ENCODE measurements at regions not wholly inside any gene's neighbourhood (a gene's known extent, or its start where the extent isn't known, plus 50 kb on each side); places are given as distances from the start of the nearest gene placed in this dataset.
"Not testable (repeated sequence)": the region's sequence is repeated elsewhere in the genome, so short reads cannot be mapped to it uniquely, and the experiment has no call there.

DNA sequence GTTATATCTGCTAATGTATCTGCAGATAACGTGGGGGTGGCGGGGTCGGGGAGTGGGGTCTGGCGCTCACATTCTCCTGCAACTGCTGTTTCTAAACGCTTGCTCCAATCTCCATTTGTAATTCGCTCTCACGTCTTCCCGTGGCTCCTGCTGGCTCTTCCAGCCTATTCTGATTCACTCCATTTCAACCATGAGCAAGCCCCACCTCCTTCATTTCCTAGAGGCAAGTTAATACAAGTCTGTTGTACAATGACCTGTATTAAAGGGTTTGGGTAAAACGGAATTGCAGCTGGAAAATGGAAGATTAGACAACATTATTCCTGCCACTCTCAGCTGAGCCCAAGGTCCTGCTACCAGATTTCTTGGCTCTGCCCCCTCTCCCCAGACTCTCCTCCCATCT, 132.3 kb downstream of the CSNK2A3 start:
- DNase-seq (ENCODE audit: low read depth in 1 of 2, low spot score in 1 of 2): no peak

DNA sequence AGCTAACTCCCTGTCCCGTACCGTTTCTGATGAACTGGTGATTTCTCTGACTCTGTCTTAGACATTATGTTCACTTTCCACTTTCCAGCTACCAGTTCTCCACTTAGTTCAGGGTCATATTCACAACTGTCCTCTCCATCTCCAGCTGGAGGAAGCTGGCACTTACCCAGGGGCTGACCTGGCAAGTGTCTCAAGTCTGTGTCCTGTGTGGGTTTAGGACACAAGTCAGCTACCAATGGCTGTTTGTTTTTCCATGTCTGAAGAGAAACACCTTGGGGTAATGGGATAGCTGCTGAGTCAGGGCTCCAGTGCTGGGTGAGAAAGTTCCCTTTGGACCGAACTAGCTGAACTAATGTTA, 134.4 kb downstream of the CSNK2A3 start:
- DNase-seq (ENCODE audit: low read depth in 1 of 2, low spot score in 1 of 2): no peak

DNA sequence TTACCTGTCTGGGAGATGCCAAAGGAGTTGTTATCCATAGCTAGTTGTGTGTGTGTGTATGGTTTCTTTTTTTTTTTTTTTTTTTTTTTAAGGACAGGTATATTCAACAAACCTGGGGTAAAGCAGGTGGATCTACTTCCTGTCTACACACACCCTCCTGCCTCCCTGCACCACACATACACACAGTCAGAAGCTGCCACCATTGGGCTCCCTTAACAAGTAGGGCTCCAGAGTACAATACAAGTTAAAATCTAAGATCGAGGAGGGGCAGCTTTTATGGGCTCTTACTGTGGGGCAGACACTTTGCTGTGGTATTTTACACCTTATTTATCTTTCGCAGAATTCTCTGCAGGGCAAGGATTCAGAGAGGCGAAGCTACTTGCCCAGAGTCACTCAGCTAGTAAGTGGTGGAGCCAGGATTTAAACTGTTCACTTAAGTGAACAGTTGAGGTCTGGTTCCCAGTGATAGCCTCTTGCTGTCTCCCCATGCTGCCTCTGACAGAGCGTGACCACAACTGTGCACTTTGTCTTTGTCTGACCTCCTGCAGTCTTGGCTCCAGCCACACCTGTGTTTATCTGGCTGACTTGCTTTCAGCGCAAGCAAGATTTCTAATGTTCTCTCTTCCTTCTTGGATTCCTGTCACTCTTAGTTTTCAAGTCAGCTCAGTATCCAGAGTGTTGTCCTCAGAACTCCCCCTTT, 135.0 kb downstream of the CSNK2A3 start:
- no peak for DNase-seq (ENCODE audit: low read depth in 1 of 2, low spot score in 1 of 2)

- no peak for DNase-seq (ENCODE audit: low read depth in 1 of 2, low spot score in 1 of 2)
Measured at GRCh38 chr11:11217289-11217928, 135.6 kb downstream of the CSNK2A3 start.

- no peak for DNase-seq (ENCODE audit: low read depth in 1 of 2, low spot score in 1 of 2)
Measured at GRCh38 chr11:11215944-11216343, 137.1 kb downstream of the CSNK2A3 start.

DNA sequence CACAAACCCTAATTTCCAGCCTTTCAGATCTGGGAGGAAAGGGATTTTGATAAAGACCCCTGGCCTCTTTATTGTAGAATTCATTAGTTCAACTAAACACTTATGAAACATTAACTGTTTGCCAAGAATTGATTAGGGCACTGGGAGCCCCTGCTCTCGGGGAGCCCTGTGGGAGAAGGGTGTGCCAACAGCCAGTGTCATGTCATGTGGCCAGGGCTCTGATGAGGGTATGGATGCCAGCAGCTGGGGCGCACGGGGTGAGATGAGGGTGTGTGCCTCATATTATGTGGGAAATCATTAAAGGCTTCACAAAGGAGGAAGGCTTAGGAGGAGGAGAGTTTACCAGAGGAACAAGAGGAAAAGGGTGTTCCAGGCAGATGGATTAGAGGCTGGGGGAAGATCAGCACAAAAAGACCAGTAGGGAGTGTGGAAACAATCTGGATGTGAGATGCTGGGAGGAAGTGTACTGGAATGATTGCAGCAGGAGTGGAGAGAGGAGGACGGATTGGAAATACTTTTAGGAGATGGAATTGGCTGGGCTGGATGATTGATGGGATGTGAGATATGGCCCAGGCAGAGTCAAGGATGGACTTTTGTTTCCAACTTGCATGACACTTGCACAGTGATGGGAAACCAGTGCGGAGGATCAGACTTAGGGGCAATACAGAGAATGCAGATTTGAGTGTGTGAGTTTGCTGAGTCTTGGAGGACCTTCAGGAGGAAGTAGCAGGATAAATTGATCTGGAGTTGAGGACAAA, 137.8 kb downstream of the CSNK2A3 start:
- DNase-seq (ENCODE audit: low read depth in 1 of 2, low spot score in 1 of 2): no peak

DNA sequence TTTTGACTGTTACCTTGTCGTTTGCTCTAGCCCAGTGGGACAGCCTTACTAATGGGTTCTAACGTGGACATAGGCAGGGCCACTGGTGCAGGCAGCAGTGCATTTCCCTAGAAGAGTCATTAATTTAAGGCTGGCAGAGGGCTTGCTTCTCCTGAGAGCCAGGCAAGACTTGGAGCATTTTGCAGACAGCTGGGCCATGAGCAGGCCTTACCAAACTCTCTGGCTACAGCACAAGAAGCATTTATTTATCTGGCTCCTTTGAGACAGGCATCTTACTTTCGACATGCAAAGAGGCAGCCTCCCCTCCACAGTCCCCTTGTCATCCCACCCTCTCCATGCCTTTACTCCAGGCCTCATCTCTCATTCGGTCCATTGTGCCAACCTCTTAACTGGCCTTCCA, 139.9 kb downstream of the CSNK2A3 start:
- DNase-seq (ENCODE audit: low read depth in 1 of 2, low spot score in 1 of 2): no peak

GRCh38 chr11:11211888-11212287, 141.2 kb downstream of the CSNK2A3 start:
- no peak for DNase-seq (ENCODE audit: low read depth in 1 of 2, low spot score in 1 of 2)

DNA sequence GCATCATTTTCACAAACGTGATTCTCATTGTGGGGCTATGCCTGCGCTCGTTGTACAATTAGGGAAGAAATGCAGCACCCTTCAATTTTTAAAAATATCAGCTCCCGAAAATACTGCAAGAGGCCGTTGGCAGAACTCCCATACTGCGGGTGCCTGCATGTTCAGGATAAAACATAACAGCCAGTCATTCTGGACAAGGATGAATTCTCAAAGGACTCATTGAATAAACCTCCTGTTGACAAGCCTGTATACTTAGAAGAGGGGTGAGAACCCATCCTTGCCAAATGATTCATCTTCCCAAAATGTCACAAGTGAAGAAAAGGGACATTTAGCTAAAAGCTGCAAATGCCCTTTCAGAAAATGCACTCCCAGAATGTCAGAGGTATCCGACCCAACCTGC, 141.9 kb downstream of the CSNK2A3 start:
- no peak for DNase-seq (ENCODE audit: low read depth in 1 of 2, low spot score in 1 of 2)

DNA sequence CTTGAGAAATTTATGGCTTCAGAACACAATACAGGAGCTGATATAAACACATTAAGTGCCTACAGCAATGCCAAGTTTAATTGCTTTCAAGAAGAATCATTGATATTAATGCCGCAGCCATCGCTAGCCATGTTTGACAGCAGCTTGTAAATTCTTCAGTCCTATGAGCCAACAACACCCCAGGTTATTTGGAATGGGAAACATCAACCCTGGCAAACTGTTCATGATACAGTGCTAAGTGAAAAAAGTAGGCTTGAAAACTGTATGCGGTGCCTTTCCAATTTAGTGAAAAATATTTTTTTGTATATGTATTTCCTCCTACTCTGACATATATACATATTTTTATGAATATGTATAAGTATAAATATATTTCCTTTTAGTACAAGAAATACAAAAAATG, 142.6 kb downstream of the CSNK2A3 start:
- DNase-seq (ENCODE audit: low read depth in 1 of 2, low spot score in 1 of 2): no peak

- no peak for DNase-seq (ENCODE audit: low read depth in 1 of 2, low spot score in 1 of 2)
Measured at GRCh38 chr11:11209967-11210366, 143.1 kb downstream of the CSNK2A3 start.

DNA sequence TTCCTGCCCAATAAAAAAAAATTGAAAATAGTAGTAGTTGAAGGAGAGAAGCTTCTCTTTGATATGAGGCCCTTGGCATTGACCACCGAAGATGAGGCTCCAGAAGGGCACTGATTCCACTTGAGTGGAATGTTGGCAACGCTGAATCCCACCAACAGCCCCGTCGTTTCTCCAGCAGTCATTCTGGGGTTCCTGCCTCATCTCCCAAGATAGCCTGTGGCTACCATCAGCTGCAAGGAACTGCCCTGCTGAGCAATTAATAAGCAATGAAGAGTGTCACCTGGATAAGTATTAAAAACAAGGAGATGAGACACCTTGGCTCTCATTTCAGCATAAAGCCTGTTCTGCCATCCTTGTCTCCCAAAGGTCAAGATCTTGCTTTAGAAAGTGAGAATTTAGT, 144.1 kb downstream of the CSNK2A3 start:
- DNase-seq (ENCODE audit: low read depth in 1 of 2, low spot score in 1 of 2): no peak

DNA sequence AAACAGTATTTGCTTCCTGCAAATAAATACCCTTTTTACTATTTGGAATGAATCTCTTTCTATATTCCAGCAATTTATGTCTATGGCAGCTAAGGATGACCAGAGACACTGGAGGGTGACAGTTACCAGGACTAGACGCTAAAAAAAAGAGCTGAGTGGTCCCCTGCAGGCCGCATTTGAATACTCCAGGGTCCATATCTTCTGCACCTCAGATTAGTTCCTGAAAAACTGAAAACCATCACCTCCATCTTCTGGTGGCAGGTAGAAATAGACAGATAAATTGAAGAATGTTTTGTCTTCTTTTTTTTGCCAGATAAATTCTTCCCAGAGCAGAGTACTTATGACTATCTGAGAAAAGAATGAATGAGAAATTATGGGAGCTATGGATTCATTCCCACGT, 145.6 kb downstream of the CSNK2A3 start:
- DNase-seq (ENCODE audit: low read depth in 1 of 2, low spot score in 1 of 2): no peak

- DNase-seq (ENCODE audit: low read depth in 1 of 2, low spot score in 1 of 2): no peak
Measured at GRCh38 chr11:11206484-11206883, 146.6 kb downstream of the CSNK2A3 start.

DNA sequence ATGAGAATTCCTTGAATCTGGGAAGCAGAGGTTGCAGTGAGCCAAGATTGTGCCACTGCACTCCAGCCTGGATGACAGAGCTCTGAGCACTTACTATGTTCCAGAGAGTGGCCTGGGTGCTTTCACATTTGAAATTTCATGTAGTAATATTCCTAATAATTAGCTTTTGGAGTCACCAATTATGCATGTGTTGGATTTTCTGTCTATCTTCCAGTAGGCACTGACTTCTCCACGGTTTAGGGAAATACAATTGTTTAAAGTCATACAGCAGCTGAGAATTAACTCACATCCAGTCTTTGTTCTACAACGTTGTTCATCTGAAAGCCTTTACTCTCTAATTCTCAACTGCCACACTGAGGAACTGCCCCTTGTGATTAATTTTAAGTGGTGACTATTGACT, 150.2 kb downstream of the CSNK2A3 start:
- no peak for DNase-seq (ENCODE audit: low read depth in 1 of 2, low spot score in 1 of 2)

DNA sequence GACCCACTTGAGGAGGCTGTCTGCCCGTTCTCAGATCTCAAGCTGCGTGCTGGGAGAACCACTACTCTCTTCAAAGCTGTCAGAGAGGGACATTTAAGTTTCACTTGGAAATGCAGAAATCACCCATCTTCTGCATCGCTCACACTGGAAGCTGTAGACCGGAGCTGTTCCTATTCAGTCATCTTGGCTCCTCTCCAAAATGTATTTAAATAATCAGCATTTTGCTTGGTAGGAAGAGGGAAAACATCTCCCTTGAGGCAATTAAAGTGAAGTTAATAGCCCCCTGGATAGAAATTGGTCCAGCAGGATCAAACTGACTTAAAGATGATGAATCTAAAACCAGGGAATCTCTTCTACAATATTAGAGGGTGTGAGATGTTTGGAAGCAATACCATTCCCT, 151.7 kb downstream of the CSNK2A3 start:
- not testable (repeated sequence) for DNase-seq (ENCODE audit: low read depth in 1 of 2, low spot score in 1 of 2)

GRCh38 chr11:11192541-11192940, 160.5 kb downstream of the CSNK2A3 start:
- no peak for DNase-seq (ENCODE audit: low read depth in 1 of 2, low spot score in 1 of 2)

DNA sequence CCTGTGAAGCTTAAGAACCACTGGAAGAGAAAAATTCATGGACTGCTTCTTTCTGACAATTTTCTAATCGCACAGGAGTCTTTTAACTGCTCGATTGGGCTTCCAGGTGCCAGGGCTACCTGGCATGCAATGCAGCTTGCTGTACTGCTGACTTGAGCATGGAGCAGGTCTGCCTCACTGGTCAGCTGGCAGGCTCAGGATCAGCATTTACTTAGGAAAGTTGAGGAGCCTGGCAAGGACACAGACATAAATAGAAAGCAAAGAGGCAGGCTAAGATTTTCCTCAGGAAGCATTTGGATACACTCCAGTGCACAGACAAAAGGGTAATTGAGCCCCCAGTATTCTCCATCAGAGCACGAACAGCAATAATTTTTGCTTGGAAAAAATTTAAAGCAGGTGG, 163.5 kb downstream of the CSNK2A3 start:
- DNase-seq (ENCODE audit: low read depth in 1 of 2, low spot score in 1 of 2): no peak

- no peak for DNase-seq (ENCODE audit: low read depth in 1 of 2, low spot score in 1 of 2)
Measured at GRCh38 chr11:11186249-11186648, 166.8 kb downstream of the CSNK2A3 start.

DNA sequence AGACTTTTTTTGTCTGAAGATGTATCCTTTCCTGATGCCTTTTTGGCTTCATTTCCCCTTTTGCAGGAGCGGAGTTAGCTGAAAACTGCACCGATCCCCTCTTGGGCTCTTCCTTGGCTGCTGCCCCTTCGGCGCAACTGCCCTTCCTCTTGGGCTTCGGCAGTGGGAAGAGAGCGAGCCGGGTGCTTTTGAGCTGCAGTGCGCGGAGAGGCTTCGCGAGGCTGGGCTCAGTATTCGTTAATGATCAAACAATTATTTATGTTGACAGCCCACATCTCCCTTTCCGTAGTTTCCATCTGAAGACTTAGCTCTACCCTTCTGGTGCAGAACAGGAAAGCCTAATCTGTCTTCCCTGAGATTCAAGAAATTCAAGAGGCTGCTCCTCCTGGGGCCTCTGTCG, 170.8 kb downstream of the CSNK2A3 start:
- no peak for DNase-seq (ENCODE audit: low read depth in 1 of 2, low spot score in 1 of 2)

GRCh38 chr11:11178671-11179638, 174.1 kb downstream of the CSNK2A3 start:
- DNase-seq (ENCODE audit: low read depth in 1 of 2, low spot score in 1 of 2): no peak

Data from stimulated activated CD4-positive, alpha-beta T cell treated with anti-CD3 and anti-CD28 coated beads, Interleukin-15, amount 100 ng/mL, for 1 hour (primary cell).